ENCODE measurements at regions not wholly inside any gene's neighbourhood (a gene's known extent, or its start where the extent isn't known, plus 50 kb on each side); places are given as distances from the start of the nearest gene placed in this dataset.
"Not testable (repeated sequence)": the region's sequence is repeated elsewhere in the genome, so short reads cannot be mapped to it uniquely, and the experiment has no call there.

DNA sequence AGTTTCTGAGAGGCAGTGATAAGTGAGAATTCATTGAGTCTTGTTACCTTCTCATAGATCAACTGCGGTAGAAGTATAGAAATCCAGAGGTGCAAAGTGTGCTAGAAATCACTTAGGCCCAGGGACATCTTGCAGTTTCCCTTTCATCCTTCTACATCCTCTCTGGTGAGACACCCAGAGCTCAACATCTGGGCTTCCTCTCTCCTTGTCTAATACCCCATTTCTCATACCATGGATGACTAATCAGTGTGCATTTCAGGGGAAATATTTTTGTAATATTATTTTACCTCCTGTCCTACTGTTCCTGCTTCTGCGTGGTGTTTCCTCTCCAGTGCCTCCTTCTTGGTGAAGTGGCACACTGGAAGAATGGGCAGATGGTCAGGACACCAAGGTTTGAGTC lies 322.4 kb downstream of the TFAP2B start:
- DNase-seq (ENCODE audit: low read depth): no peak
- TF ChIP-seq, protein P1, sequence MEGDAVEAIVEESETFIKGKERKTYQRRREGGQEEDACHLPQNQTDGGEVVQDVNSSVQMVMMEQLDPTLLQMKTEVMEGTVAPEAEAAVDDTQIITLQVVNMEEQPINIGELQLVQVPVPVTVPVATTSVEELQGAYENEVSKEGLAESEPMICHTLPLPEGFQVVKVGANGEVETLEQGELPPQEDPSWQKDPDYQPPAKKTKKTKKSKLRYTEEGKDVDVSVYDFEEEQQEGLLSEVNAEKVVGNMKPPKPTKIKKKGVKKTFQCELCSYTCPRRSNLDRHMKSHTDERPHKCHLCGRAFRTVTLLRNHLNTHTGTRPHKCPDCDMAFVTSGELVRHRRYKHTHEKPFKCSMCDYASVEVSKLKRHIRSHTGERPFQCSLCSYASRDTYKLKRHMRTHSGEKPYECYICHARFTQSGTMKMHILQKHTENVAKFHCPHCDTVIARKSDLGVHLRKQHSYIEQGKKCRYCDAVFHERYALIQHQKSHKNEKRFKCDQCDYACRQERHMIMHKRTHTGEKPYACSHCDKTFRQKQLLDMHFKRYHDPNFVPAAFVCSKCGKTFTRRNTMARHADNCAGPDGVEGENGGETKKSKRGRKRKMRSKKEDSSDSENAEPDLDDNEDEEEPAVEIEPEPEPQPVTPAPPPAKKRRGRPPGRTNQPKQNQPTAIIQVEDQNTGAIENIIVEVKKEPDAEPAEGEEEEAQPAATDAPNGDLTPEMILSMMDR (IDR thresholded peaks at IDR 0.05; ENCODE audit: control insufficient read depth, extremely low read depth, insufficient read depth): no peak
- no peak overlapping the region for H3K4me3 ChIP-seq (ENCODE audit: low read depth, low read length)

DNA sequence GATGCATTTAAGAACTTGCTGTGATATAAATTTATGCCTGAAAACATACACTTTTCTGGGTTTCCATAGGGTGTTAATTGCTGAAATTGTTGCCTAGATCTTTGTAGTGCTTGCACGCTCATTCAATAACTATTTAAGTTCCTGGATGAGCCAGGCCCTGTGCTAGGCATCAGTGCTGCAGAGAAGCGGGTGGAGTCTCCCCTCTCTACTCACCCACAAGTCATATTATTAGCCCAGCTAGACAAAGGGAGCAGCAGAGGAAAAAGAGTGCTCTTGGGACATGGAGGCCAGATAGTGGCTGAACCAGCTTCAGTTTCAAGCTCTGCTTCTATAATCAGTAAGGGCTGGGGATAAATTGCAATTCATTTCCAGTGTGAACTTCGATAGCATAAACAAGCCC lies 329.1 kb downstream of the TFAP2B start:
- DNase-seq (ENCODE audit: low read depth): no peak
- TF ChIP-seq, protein P1 (IDR thresholded peaks at IDR 0.05; ENCODE audit: control insufficient read depth, extremely low read depth, insufficient read depth): no peak

DNA sequence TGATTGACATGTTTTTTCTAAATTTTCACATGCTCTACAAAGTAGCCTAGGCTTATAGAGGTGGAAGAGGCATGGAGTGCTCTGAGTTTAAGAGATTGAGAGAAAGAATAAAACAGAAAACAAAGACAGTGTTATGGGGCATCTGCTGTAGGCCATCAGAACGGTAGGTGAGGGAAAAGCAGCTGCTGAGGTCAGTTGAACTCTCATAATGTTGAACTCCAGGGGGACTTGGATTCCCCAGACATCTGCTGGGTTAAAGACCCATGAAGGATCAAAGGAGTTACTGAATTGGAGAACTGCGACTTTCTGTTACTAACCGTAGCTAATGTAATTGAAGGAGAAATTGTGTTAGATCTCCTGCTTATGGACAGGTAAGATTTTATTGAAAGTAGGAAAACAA lies 333.9 kb downstream of the TFAP2B start:
- DNase-seq (ENCODE audit: low read depth): no peak
- H3K4me3 ChIP-seq (ENCODE audit: low read depth, low read length): no peak overlapping the region
- TF ChIP-seq, protein P1 (IDR thresholded peaks at IDR 0.05; ENCODE audit: control insufficient read depth, extremely low read depth, insufficient read depth): no peak

More for the DNA sequence above, 329.1 kb downstream of the TFAP2B start:
- no peak overlapping the region for H3K4me3 ChIP-seq (ENCODE audit: low read depth, low read length)

DNA sequence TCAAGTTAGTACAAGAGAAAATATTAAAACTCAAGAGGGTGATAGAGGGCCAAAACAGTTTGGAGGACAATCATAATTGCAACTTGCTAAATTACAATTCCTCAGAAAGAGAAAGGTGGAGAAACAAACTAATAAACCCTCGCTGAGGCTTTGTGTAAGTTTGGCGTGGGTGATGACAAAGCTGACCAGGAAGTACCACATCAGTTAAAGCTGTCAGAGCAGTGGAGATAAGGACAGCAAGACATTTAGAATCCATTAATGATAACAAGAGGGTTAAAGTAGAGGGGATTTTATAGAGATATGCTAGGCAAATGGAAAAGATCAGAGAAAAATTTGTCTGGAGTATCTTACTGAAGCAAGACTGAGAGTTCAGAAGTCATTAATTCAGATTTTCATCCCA lies 334.4 kb downstream of the TFAP2B start:
- peak; percentile 56 for DNase-seq (ENCODE audit: low read depth)
- TF ChIP-seq, protein P1 (IDR thresholded peaks at IDR 0.05; ENCODE audit: control insufficient read depth, extremely low read depth, insufficient read depth): no peak
- no peak overlapping the region for H3K4me3 ChIP-seq (ENCODE audit: low read depth, low read length)

DNA sequence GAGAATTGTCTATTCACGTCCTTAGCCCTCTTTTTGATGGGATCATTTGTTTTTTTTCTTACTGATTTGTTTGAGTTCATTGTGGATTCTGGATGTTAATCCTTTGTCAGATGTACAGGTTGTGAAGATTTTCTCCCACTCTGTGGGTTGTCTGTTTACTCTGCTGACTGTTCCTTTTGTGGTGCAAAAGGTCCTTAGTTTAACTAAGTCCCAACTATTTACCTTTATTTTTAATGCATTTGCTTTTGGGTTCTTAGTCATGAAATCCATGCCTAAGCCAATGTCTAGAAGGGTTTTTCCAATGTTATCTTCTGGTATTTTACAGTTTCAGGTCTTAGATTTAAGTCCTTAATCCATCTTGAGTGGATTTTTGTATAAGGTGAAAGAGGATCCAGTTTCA lies 336.3 kb downstream of the TFAP2B start:
- not testable (repeated sequence) for DNase-seq (ENCODE audit: low read depth); H3K4me3 ChIP-seq (ENCODE audit: low read depth, low read length)

DNA sequence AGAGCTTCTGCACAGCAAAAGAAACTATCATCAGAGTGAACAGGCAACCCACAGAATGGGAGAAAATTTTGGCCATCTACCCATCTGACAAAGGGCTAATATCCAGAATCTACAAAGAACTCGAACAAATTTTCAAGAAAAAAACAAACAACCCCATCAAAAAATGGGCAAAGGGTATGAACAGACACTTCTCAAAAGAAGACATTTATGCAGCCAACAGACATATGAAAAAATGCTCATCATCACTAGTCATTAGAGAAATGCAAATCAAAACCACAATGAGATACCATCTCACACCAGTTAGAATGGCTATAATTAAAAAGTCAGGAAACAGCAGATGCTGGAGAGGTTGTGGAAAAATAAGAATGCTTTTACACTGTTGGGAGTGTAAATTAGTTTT lies 340.6 kb downstream of the TFAP2B start:
- DNase-seq (ENCODE audit: low read depth); H3K4me3 ChIP-seq (ENCODE audit: low read depth, low read length): not testable (repeated sequence)

DNA sequence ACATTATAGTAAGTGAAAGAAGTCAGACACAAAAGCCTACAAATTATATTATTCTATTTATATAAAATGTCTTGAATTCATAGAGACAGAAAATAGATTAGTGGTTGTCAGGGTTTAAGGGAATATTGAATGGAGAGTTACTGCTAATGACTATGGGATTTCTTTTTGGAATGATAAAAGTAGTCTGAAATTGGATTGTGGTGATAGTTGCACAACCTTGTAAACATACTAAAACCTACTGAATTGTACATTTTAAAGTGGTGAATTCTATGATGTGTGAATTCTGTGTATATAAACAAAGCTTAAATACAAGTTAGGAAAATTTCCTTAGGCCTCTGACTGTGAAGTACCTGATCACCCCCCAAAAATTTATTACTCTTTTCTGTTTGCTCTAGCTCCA lies 343.1 kb downstream of the TFAP2B start:
- no peak for DNase-seq (ENCODE audit: low read depth)
- TF ChIP-seq, protein P1 (IDR thresholded peaks at IDR 0.05; ENCODE audit: control insufficient read depth, extremely low read depth, insufficient read depth): no peak
- no peak overlapping the region for H3K4me3 ChIP-seq (ENCODE audit: low read depth, low read length)

DNA sequence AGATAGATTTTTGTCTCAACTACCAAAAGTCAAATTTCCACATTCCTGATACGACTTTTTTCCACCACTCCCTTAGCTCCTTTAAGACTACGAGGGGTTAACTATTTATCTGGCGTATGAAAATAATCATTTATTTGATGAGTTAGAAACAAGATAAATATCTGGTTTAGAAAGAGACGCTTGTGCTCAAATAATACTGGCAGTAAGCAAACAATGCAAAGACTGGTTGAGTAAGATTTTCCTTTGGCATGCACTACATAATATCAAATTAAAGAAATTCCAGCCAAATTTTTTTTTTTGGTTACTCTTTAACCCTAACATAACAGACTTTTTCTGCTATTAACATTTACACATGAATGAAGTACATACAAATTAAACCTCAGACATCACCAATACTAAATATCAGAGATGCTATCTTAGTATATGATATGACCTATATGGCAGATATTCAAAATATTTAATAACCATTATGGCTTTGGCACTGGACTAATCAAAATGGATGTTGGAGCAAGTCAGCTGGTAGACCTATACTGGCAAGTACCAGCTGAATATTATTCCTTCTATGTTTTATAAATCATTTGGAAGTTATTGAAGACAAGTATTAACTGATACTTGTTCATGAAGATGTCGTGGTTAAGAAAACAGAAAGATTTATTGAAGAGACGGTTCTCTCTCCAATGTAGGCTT lies 345.3 kb downstream of the TFAP2B start:
- peak; percentile 89 for DNase-seq (ENCODE audit: low read depth)

More for the DNA sequence above, 345.3 kb downstream of the TFAP2B start:
- TF ChIP-seq, protein P1 (IDR thresholded peaks at IDR 0.05; ENCODE audit: control insufficient read depth, extremely low read depth, insufficient read depth): no peak
- no peak overlapping the region for H3K4me3 ChIP-seq (ENCODE audit: low read depth, low read length)
